ENCODE measurements at regions not wholly inside any gene's neighbourhood (a gene's known extent, or its start where the extent isn't known, plus 50 kb on each side); places are given as distances from the start of the nearest gene placed in this dataset.
A peak's percentile ranks its signal among the peaks of the same experiment; 100 is the strongest.

- intact Hi-C loops (cut with DNase I) = no loop called here
- H3K27me3 ChIP-seq = no peaks in the 10 kb centered on the region
- no peak overlapping the region for H3K4me3 ChIP-seq
- no peak overlapping the region for H3K27ac ChIP-seq
- H3K4me1 ChIP-seq = no peaks in the 10 kb centered on the region
- H3K9me3 ChIP-seq = no peaks in the 10 kb centered on the region
- TF ChIP-seq POLR2A (IDR thresholded peaks at IDR 0.05) = no peak
- no peak for TF ChIP-seq CTCF (IDR thresholded peaks at IDR 0.05)
- ATAC-seq (no peak), DNase-seq (no peak)
- H3K36me3 ChIP-seq = no peaks in the 10 kb centered on the region
Observed at GRCh38 chr1:219518907-219519248, 94.0 kb downstream of the ZC3H11B start.

- Histone ChIP-seq H3K27me3 (no peaks in the 10 kb centered on the region), H3K36me3 (no peaks in the 10 kb centered on the region), H3K4me1 (no peaks in the 10 kb centered on the region), H3K4me3 (no peak overlapping the region), H3K27ac (no peak overlapping the region), H3K9me3 (peaks cover 0 to 2% (median 0%) of the 10 kb centered on the region in 12 donors)
- DNase-seq (no peak), ATAC-seq (no peak)
- TF ChIP-seq CTCF (IDR thresholded peaks at IDR 0.05) = no peak
- no peak for TF ChIP-seq POLR2A (IDR thresholded peaks at IDR 0.05)
- WGBS, 4 donors = 34 to 44% (median 39%) methylated on average over 3 of the region's 3 CpGs
- intact Hi-C loops (cut with DNase I) = no loop called here
Observed at GRCh38 chr1:219518168-219518906, 94.6 kb downstream of the ZC3H11B start.

GRCh38 chr1:219517031-219517430 lies 95.9 kb downstream of the ZC3H11B start:
- ATAC-seq = no peak
- H3K36me3 ChIP-seq = no peaks in the 10 kb centered on the region
- no peak for DNase-seq
- TF ChIP-seq CTCF (IDR thresholded peaks at IDR 0.05) = no peak
- no peak for TF ChIP-seq POLR2A (IDR thresholded peaks at IDR 0.05)
- no peaks in the 10 kb centered on the region for H3K4me1 ChIP-seq
- H3K27ac ChIP-seq = no peak overlapping the region
- H3K9me3 ChIP-seq = peaks cover 0 to 15% (median 2%) of the 10 kb centered on the region in 12 donors
- intact Hi-C loops (cut with DNase I) = no loop called here
- WGBS, 4 donors = 72 to 90% (median 85%) methylated on average over 3 of the region's 3 CpGs
- no peak overlapping the region for H3K4me3 ChIP-seq
- H3K27me3 ChIP-seq = no peaks in the 10 kb centered on the region

GRCh38 chr1:219514728-219515127 lies 98.2 kb downstream of the ZC3H11B start:
- Histone ChIP-seq H3K27ac (no peak overlapping the region), H3K36me3 (no peaks in the 10 kb centered on the region), H3K27me3 (no peaks in the 10 kb centered on the region), H3K9me3 (peaks cover 0 to 17% (median 2%) of the 10 kb centered on the region in 12 donors), H3K4me3 (no peak overlapping the region), H3K4me1 (no peaks in the 10 kb centered on the region)
- DNase-seq (no peak), ATAC-seq (peak in 2 of 4 donors; percentile 54 to 78)
- intact Hi-C loops (cut with DNase I) = no loop called here
- TF ChIP-seq CTCF (IDR thresholded peaks at IDR 0.05) (no peak), POLR2A (IDR thresholded peaks at IDR 0.05) (no peak)
- WGBS, 4 donors = 42 to 62% (median 53%) methylated on average over 3 of the region's 3 CpGs

All from heart left ventricle (tissue), 16 donors.